ENCODE measurements at regions not wholly inside any gene's neighbourhood (a gene's known extent, or its start where the extent isn't known, plus 50 kb on each side); places are given as distances from the start of the nearest gene placed in this dataset.
"Not testable (repeated sequence)": the region's sequence is repeated elsewhere in the genome, so short reads cannot be mapped to it uniquely, and the experiment has no call there.

- DNase-seq, result no peak
Measured at GRCh38 chr14:87411370-87411769, 581.6 kb downstream of the GALC start.

GRCh38 chr14:87409393-87409792 lies 583.6 kb downstream of the GALC start:
- DNase-seq, result no peak

GRCh38 chr14:87407344-87407743 lies 585.6 kb downstream of the GALC start:
- DNase-seq, result no peak

- no peak for DNase-seq
Measured at GRCh38 chr14:87405563-87405962, 587.4 kb downstream of the GALC start.

GRCh38 chr14:87397499-87397898 lies 595.5 kb downstream of the GALC start:
- DNase-seq, result no peak

GRCh38 chr14:87391066-87391465 lies 601.9 kb downstream of the GALC start:
- DNase-seq, result no peak

- DNase-seq, result no peak
Measured at GRCh38 chr14:87388946-87389345, 604.0 kb downstream of the GALC start.

GRCh38 chr14:87387806-87388205 lies 605.2 kb downstream of the GALC start:
- DNase-seq, result peak in 2 of 14 donors; percentile 13 to 25

GRCh38 chr14:87386524-87386923 lies 606.5 kb downstream of the GALC start:
- peak in 1 of 14 donors; percentile 1 for DNase-seq

- no peak for DNase-seq
Measured at GRCh38 chr14:87380054-87380453, 612.9 kb downstream of the GALC start.

GRCh38 chr14:87368751-87369150 lies 624.2 kb downstream of the GALC start:
- no peak for DNase-seq

GRCh38 chr14:87360246-87360645 lies 632.7 kb downstream of the GALC start:
- not testable (repeated sequence) for DNase-seq

GRCh38 chr14:87351007-87351406 lies 642.0 kb downstream of the GALC start:
- DNase-seq, result no peak

- DNase-seq, result no peak
Measured at GRCh38 chr14:87349921-87350320, 643.1 kb downstream of the GALC start.

- no peak for DNase-seq
Measured at GRCh38 chr14:87343652-87344051, 649.3 kb downstream of the GALC start.

GRCh38 chr14:87334997-87335685 lies 657.8 kb downstream of the GALC start:
- DNase-seq, result no peak

- no peak for DNase-seq
Measured at GRCh38 chr14:87331991-87332390, 661.0 kb downstream of the GALC start.

GRCh38 chr14:87325741-87326140 lies 667.2 kb downstream of the GALC start:
- DNase-seq, result no peak

- DNase-seq, result no peak
Measured at GRCh38 chr14:87323191-87323590, 669.8 kb downstream of the GALC start.

GRCh38 chr14:87321548-87321947 lies 671.4 kb downstream of the GALC start:
- DNase-seq, result no peak

GRCh38 chr14:87312894-87313205 lies 680.1 kb downstream of the GALC start:
- no peak for DNase-seq

- no peak for DNase-seq
Measured at GRCh38 chr14:87312169-87312893, 680.7 kb downstream of the GALC start.

GRCh38 chr14:87309557-87309956 lies 683.4 kb downstream of the GALC start:
- no peak for DNase-seq

- no peak for DNase-seq
Measured at GRCh38 chr14:87306409-87307168, 686.4 kb downstream of the GALC start.

All from C1 segment of cervical spinal cord (tissue), 14 donors.